WTC11 (cell line): ENCODE measurements at regions not wholly inside any gene's neighbourhood (a gene's known extent, or its start where the extent isn't known, plus 50 kb on each side); places are given as distances from the start of the nearest gene placed in this dataset.

Experiments
- ATAC-seq: fragments of 200-7000 bp; cut with Tn5 transposase; 2 replicates; pipeline ENCODE4 v1.10.0; 2021; ENCODE audit warnings: mild to moderate bottlenecking, moderate library complexity
- CTCF ChIA-PET: fragments of 300-600 bp; sonication (Branson Sonifier 250); formaldehyde crosslinking; loops from one replicate; lab custom pipeline; 2021; ENCODE audit warnings: antibody characterized with exemption; lab: Charles Lee
- POLR2A ChIA-PET: fragments of 350-600 bp; sonication (Branson Sonifier 250); formaldehyde crosslinking; loops from one replicate; lab custom pipeline; 2021; ENCODE audit warnings: antibody characterized with exemption; lab: Charles Lee
- DNase-seq: peaks from one replicate; pipeline ENCODE4 v3.0.0; 2021; ENCODE audit warnings: low spot score
- H3K27ac Mint-ChIP-seq: 2 replicates; pipeline ENCODE4 v1.8.0; 2021; ENCODE audit warnings: mixed read lengths
- H3K27me3 Mint-ChIP-seq: 2 replicates; pipeline ENCODE4 v1.8.0; 2021; ENCODE audit warnings: low read depth, mild to moderate bottlenecking, moderate library complexity, mixed read lengths
- H3K36me3 Mint-ChIP-seq: 2 replicates; pipeline ENCODE4 v1.8.0; 2021; ENCODE audit warnings: mixed read lengths
- H3K4me1 Mint-ChIP-seq: 2 replicates; pipeline ENCODE4 v1.8.0; 2022; ENCODE audit warnings: mixed read lengths
- H3K4me3 Mint-ChIP-seq: 2 replicates; pipeline ENCODE4 v1.8.0; 2021; ENCODE audit warnings: mild to moderate bottlenecking, moderate library complexity, mixed read lengths
- H3K9me3 Mint-ChIP-seq: 2 replicates; pipeline ENCODE4 v1.8.0; 2021; ENCODE audit warnings: mixed read lengths
- CDX4 ChIP-seq: fragments of 250-450 bp; sonication (Bioruptor Pico); IDR thresholded peaks from 2 replicates; pipeline ENCODE4 v1.9.0; 2021; ENCODE audit warnings: moderate library complexity, mild to moderate bottlenecking, inconsistent platforms, borderline replicate concordance
- CREB1 ChIP-seq: sonication (generic); formaldehyde crosslinking; IDR thresholded peaks from 2 replicates; pipeline ENCODE4 v1.8.0; 2023; ENCODE audit warnings: mild to moderate bottlenecking, missing genetic modification reagents
- E2F1 ChIP-seq: sonication (generic); formaldehyde crosslinking; IDR thresholded peaks from 2 replicates; pipeline ENCODE4 v1.8.0; 2022; ENCODE audit warnings: mild to moderate bottlenecking, missing genetic modification reagents
- EMX1 ChIP-seq: fragments of 250-450 bp; sonication (Bioruptor Pico); IDR thresholded peaks from 2 replicates; pipeline ENCODE4 v1.8.0; 2021; ENCODE audit warnings: mild to moderate bottlenecking
- ESRRA ChIP-seq: sonication (generic); formaldehyde crosslinking; IDR thresholded peaks from 2 replicates; pipeline ENCODE4 v1.8.1; 2022; ENCODE audit warnings: mild to moderate bottlenecking, missing genetic modification reagents, borderline replicate concordance
- FOXP1 ChIP-seq: sonication (generic); formaldehyde crosslinking; IDR thresholded peaks from 2 replicates; pipeline ENCODE4 v1.8.0; 2022; ENCODE audit warnings: missing genetic modification reagents, mild to moderate bottlenecking, moderate library complexity, borderline replicate concordance
- FOXP4 ChIP-seq: sonication (generic); formaldehyde crosslinking; IDR thresholded peaks from 2 replicates; pipeline ENCODE4 v1.8.0; 2022; ENCODE audit warnings: mild to moderate bottlenecking, missing genetic modification reagents
- GTF2I ChIP-seq: fragments of 250-450 bp; sonication (Bioruptor Pico); conservative IDR thresholded peaks from 2 replicates; pipeline ENCODE4 v1.4.0; 2021; ENCODE audit warnings: mild to moderate bottlenecking
- IRF2 ChIP-seq: sonication (generic); formaldehyde crosslinking; IDR thresholded peaks from 2 replicates; pipeline ENCODE4 v1.8.0; 2022; ENCODE audit warnings: low read depth, missing genetic modification reagents, borderline replicate concordance
- JAZF1 ChIP-seq: fragments of 250-450 bp; sonication (Bioruptor Pico); IDR thresholded peaks from 2 replicates; pipeline ENCODE4 v1.9.0; 2021; ENCODE audit warnings: moderate library complexity, mild to moderate bottlenecking, inconsistent platforms
- MAX ChIP-seq: sonication (generic); formaldehyde crosslinking; IDR thresholded peaks from 2 replicates; pipeline ENCODE4 v1.8.0; 2022; ENCODE audit warnings: mild to moderate bottlenecking, missing genetic modification reagents
- NFYB ChIP-seq: sonication (generic); formaldehyde crosslinking; conservative IDR thresholded peaks from 2 replicates; pipeline ENCODE4 v1.8.0; 2022; ENCODE audit warnings: low read depth, missing genetic modification reagents
- NR2C2 ChIP-seq: sonication (generic); formaldehyde crosslinking; IDR thresholded peaks from 2 replicates; pipeline ENCODE4 v1.8.0; 2022; ENCODE audit warnings: mild to moderate bottlenecking, missing genetic modification reagents
- PREB ChIP-seq: sonication (generic); formaldehyde crosslinking; IDR thresholded peaks from 2 replicates; pipeline ENCODE4 v1.8.1; 2022; ENCODE audit warnings: mild to moderate bottlenecking, missing genetic modification reagents, moderate library complexity, borderline replicate concordance
- RORB ChIP-seq: fragments of 250-450 bp; sonication (Bioruptor Pico); IDR thresholded peaks from 2 replicates; pipeline ENCODE4 v1.9.0; 2021; ENCODE audit warnings: mild to moderate bottlenecking
- SMAD3 ChIP-seq: sonication (generic); formaldehyde crosslinking; IDR thresholded peaks from 2 replicates; pipeline ENCODE4 v1.8.0; 2022; ENCODE audit warnings: missing genetic modification reagents, mild to moderate bottlenecking, borderline replicate concordance
- STAT6 ChIP-seq: sonication (generic); formaldehyde crosslinking; conservative IDR thresholded peaks from 2 replicates; pipeline ENCODE4 v1.8.1; 2023; ENCODE audit warnings: mild to moderate bottlenecking, low read depth, missing genetic modification reagents, moderate library complexity
- TEAD1 ChIP-seq: sonication (generic); formaldehyde crosslinking; IDR thresholded peaks from 2 replicates; pipeline ENCODE4 v1.8.0; 2022; ENCODE audit warnings: mild to moderate bottlenecking, missing genetic modification reagents
- TP53 ChIP-seq: sonication (generic); formaldehyde crosslinking; IDR thresholded peaks from 2 replicates; pipeline ENCODE4 v1.8.1; 2023; ENCODE audit warnings: mild to moderate bottlenecking, missing genetic modification reagents
- USF2 ChIP-seq: sonication (generic); formaldehyde crosslinking; IDR thresholded peaks from 2 replicates; pipeline ENCODE4 v1.8.1; 2023; ENCODE audit warnings: mild to moderate bottlenecking, missing genetic modification reagents, moderate library complexity
- ZNF219 ChIP-seq: sonication (generic); formaldehyde crosslinking; IDR thresholded peaks from 2 replicates; pipeline ENCODE4 v1.8.0; 2023; ENCODE audit warnings: missing genetic modification reagents, mild to moderate bottlenecking, borderline replicate concordance
- ZNF281 ChIP-seq: sonication (generic); formaldehyde crosslinking; IDR thresholded peaks from 2 replicates; pipeline ENCODE4 v1.8.0; 2023; ENCODE audit warnings: mild to moderate bottlenecking, missing genetic modification reagents

- TF ChIP-seq FOXP1 (CRISPR knock-in tag) (no peak), IRF2 (no peak), EMX1 (CRISPR knock-in tag) (no peak), TP53 (CRISPR knock-in tag) (no peak), USF2 (CRISPR knock-in tag) (no peak), JAZF1 (CRISPR knock-in tag) (no peak), CDX4 (CRISPR knock-in tag) (no peak), GTF2I (CRISPR knock-in tag) (no peak), ZNF281 (CRISPR knock-in tag) (no peak), ZNF219 (no peak), E2F1 (CRISPR knock-in tag) (no peak), FOXP4 (CRISPR knock-in tag) (no peak), PREB (no peak), RORB (CRISPR knock-in tag) (no peak), CREB1 (no peak)
- ChIA-PET POLR2A (no interaction called here), CTCF (no interaction called here)
- Mint-ChIP-seq H3K4me3 (no peak overlapping the region), H3K36me3 (no peaks in the 10 kb centered on the region), H3K4me1 (peaks cover 22% of the 10 kb centered on the region), H3K27me3 (no peaks in the 10 kb centered on the region; the same call in 1 of the 2 replicates), H3K27ac (no peak overlapping the region), H3K9me3 (no peaks in the 10 kb centered on the region)
- no peak for DNase-seq
- ATAC-seq, result no peak
Observed at GRCh38 chr2:71990826-71991225, 156.8 kb downstream of the CYP26B1 start.

GRCh38 chr2:71990122-71990521 is 157.5 kb downstream of the CYP26B1 start:
- no peak overlapping the region for H3K27ac Mint-ChIP-seq
- no peaks in the 10 kb centered on the region; the same call in 1 of the 2 replicates for H3K27me3 Mint-ChIP-seq
- H3K4me1 Mint-ChIP-seq, result peaks cover 18% of the 10 kb centered on the region
- ChIA-PET CTCF (no interaction called here), POLR2A (no interaction called here)
- H3K36me3 Mint-ChIP-seq, result no peaks in the 10 kb centered on the region
- DNase-seq (no peak), ATAC-seq (no peak; the same call in 1 of the 2 replicates)
- H3K9me3 Mint-ChIP-seq, result no peaks in the 10 kb centered on the region
- no peak overlapping the region for H3K4me3 Mint-ChIP-seq
- no peak for TF ChIP-seq NR2C2 (CRISPR knock-in tag)
- no peak for TF ChIP-seq SMAD3 (CRISPR knock-in tag)
- TF ChIP-seq CREB1, result no peak
- no peak for TF ChIP-seq CDX4 (CRISPR knock-in tag)
- no peak for TF ChIP-seq MAX (CRISPR knock-in tag)
- TF ChIP-seq EMX1 (CRISPR knock-in tag), result no peak
- no peak for TF ChIP-seq STAT6 (CRISPR knock-in tag)
- no peak for TF ChIP-seq ESRRA (CRISPR knock-in tag)
- TF ChIP-seq NFYB (CRISPR knock-in tag), result no peak
- no peak for TF ChIP-seq TEAD1
